Activated naive CD8-positive, alpha-beta T cell treated with anti-CD3 and anti-CD28 coated beads for 36 hours (primary cell): ENCODE measurements at regions not wholly inside any gene's neighbourhood (a gene's known extent, or its start where the extent isn't known, plus 50 kb on each side); places are given as distances from the start of the nearest gene placed in this dataset.
"Not testable (repeated sequence)": the region's sequence is repeated elsewhere in the genome, so short reads cannot be mapped to it uniquely, and the experiment has no call there.

Experiments
- DNase-seq: peaks from one replicate; pipeline ENCODE4 v3.0.0; 2021
- H3K27ac Mint-ChIP-seq: one replicate; pipeline ENCODE4 v1.8.0; 2022; ENCODE audit warnings: mild to moderate bottlenecking, moderate library complexity, mixed read lengths
- H3K27me3 Mint-ChIP-seq: one replicate; pipeline ENCODE4 v1.8.0; 2022; ENCODE audit warnings: mild to moderate bottlenecking, mixed read lengths
- H3K36me3 Mint-ChIP-seq: one replicate; pipeline ENCODE4 v1.8.0; 2021; ENCODE audit warnings: mild to moderate bottlenecking, mixed read lengths
- H3K4me1 Mint-ChIP-seq: one replicate; pipeline ENCODE4 v1.8.0; 2021; ENCODE audit warnings: mixed read lengths
- H3K4me3 Mint-ChIP-seq: one replicate; pipeline ENCODE4 v1.8.0; 2022; ENCODE audit warnings: mild to moderate bottlenecking, moderate library complexity, mixed read lengths
- H3K9me3 Mint-ChIP-seq: one replicate; pipeline ENCODE4 v1.8.0; 2022; ENCODE audit warnings: mixed read lengths

- peaks cover 9% of the 10 kb centered on the region for H3K9me3 Mint-ChIP-seq
- no peaks in the 10 kb centered on the region for H3K4me1 Mint-ChIP-seq
- peaks cover 7% of the 10 kb centered on the region for H3K27me3 Mint-ChIP-seq
- H3K36me3 Mint-ChIP-seq, result peaks cover 5% of the 10 kb centered on the region
- DNase-seq, result no peak
- no peak overlapping the region for H3K27ac Mint-ChIP-seq
- no peak overlapping the region for H3K4me3 Mint-ChIP-seq
Observed at GRCh38 chr18:8930990-8931616, 171.4 kb upstream of the NDUFV2 start.

DNA sequence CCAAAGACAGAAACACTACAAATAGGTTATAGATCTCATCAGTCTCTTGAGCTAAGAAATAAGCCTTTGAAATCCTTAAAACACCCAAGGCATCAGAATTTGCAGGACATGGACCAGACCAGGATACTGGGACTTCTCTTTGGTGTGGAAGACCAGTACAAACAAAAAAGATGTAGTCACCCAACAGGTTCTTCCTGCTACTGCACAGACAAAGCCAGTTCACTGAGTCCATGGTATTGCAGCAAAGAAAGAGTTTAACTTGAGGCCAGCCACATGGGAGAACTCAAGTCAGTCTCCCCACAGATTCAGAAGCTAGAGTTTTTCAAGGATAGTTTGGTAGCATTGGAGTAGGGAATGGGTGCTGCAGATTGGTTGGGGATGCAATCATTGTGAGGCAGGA lies 169.6 kb upstream of the NDUFV2 start:
- Mint-ChIP-seq H3K4me1 (no peaks in the 10 kb centered on the region), H3K27me3 (peaks cover 7% of the 10 kb centered on the region), H3K4me3 (no peak overlapping the region), H3K9me3 (peaks cover 7% of the 10 kb centered on the region), H3K36me3 (peaks cover 2% of the 10 kb centered on the region), H3K27ac (no peak overlapping the region)
- DNase-seq, result no peak

- no peak for DNase-seq
- Mint-ChIP-seq H3K36me3 (peaks cover 2% of the 10 kb centered on the region), H3K27ac (no peak overlapping the region), H3K4me1 (no peaks in the 10 kb centered on the region), H3K4me3 (no peak overlapping the region), H3K9me3 (peaks cover 6% of the 10 kb centered on the region), H3K27me3 (peaks cover 7% of the 10 kb centered on the region)
Observed at GRCh38 chr18:8933714-8934284, 168.7 kb upstream of the NDUFV2 start.

GRCh38 chr18:8935346-8935745 lies 167.2 kb upstream of the NDUFV2 start:
- not testable (repeated sequence) for H3K27me3 Mint-ChIP-seq, H3K9me3 Mint-ChIP-seq, DNase-seq, H3K27ac Mint-ChIP-seq, H3K4me3 Mint-ChIP-seq, H3K36me3 Mint-ChIP-seq, H3K4me1 Mint-ChIP-seq

DNA sequence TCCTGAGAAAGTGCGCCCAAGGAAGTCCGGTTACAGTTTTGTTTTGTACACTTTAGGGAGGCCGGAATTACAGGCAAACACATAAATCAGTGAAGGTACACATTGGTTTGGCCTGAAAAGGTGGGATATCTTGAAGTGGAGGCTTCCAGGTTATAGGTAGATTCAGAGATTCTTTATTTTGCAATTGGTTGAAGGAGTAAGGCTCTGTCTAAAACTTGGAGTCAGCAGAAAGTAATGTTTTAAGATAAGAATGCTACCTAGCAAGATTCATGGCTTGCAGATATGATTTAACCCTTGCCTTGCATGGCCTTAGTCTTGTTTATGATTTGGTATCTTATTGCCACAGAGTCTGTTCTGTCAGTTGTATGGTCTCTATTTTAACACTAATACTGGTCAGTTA lies 165.9 kb upstream of the NDUFV2 start:
- H3K9me3 Mint-ChIP-seq, result no peaks in the 10 kb centered on the region
- no peaks in the 10 kb centered on the region for H3K4me1 Mint-ChIP-seq
- H3K4me3 Mint-ChIP-seq, result no peak overlapping the region
- H3K27ac Mint-ChIP-seq, result no peak overlapping the region
- DNase-seq, result no peak
- H3K36me3 Mint-ChIP-seq, result peaks cover 2% of the 10 kb centered on the region
- no peaks in the 10 kb centered on the region for H3K27me3 Mint-ChIP-seq

DNA sequence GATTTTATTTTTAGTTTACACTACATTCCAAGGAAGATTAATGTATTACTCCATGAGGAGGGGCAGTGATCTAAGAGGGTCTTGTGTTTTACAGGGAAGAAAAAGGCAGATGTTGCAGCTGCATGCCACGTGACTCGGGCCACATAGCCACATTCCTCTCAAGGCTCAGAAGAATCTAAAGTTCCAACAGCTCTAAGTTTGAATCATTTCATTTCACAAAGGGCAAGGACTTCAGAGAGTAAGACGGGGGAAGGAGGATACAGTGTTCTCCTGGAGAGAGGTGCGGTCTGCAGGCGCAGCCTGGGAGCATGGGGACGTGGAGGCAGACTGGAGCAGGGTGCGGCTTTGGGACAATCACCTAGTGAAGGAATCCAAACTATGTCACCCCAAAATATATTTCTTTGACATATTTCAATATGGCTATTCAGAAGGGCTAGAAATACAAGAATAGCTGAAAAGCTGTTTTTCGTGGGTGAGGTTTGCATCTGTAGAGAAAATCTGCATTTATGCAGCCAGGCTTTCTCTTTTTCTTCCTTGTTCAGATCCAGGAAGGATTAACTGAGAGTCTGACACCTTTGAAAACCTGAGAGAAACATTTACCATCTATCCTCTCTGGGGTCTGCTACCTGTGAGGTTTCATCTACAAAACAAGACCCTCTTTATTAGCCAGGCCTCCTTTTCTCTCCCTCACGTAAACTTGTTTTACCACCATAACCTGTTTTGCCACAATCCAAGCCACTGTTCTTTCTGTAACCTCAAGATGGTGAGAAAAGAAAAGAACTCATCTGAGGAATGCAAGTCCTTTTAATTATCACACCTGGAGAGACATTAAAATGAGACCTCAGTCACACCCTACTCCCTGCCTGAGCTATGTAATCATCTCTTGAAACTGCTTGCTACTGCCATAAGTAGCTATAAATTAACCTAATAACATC lies 165.1 kb upstream of the NDUFV2 start:
- Mint-ChIP-seq H3K27ac (no peak overlapping the region), H3K4me3 (no peak overlapping the region), H3K9me3 (no peaks in the 10 kb centered on the region), H3K36me3 (peaks cover 2% of the 10 kb centered on the region), H3K4me1 (no peaks in the 10 kb centered on the region), H3K27me3 (no peaks in the 10 kb centered on the region)
- no peak for DNase-seq

DNA sequence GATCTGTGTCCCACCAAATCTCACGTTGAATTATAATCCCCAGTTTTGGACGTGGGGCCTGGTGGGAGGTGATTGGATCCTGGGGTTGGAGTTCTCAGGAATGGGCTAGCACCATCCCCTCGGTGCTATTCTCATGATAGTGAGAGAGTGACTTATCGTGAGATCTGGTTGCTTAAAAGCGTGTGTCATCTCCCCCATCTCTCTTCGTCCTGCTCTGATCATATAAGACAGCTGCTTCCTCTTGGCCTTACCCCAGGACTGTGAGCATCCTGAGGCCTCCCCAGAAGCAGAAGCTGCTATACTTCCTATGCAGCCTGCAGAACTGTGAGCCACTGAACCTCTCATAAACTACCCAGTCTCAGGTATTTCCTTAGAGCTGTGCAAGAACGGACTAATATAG lies 163.7 kb upstream of the NDUFV2 start:
- Mint-ChIP-seq H3K4me1 (no peaks in the 10 kb centered on the region), H3K27ac (no peak overlapping the region), H3K36me3 (no peaks in the 10 kb centered on the region), H3K9me3 (no peaks in the 10 kb centered on the region), H3K4me3 (no peak overlapping the region), H3K27me3 (no peaks in the 10 kb centered on the region)
- DNase-seq, result no peak

DNA sequence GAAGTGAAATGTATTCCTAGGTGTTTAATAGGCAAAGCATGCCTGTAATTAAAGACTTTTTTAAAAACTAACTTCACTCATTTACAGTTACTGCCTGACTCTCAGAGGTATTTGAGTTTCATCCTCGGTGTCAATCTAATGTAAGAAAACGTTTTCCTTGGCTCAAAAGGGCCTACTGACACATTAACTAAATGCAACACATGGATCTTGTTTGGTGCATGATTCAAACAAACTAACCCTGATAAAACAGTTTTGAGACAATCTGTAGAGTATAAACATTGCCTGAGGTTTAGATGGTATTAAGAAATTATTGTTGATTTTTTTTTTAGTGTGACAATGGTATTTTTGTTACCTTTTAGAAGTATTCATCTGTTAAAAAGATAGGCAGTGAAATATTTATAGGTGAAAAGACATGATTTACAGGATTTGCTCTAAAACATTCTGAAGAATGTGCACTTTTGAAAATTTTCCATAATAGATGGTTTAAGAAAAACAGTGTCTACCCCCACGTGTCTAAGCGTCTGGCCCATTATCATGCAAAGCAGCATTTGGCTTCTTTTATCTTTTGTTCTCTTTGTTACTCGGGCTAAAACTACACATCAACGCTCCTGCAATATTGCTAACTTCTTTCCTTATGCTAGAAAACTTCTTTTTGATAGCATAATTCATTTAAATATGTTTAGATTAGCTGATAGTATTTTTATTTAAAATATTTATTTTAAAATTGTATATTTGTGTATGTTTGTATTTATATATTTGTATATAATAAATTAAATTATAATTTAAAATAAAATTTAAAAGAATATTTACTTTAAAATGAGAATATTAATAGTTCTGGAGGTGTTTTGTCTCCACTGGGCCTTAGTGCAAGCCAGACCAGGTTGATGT lies 160.2 kb upstream of the NDUFV2 start:
- no peak overlapping the region for H3K27ac Mint-ChIP-seq
- DNase-seq, result no peak
- no peak overlapping the region for H3K4me3 Mint-ChIP-seq
- peaks cover 3% of the 10 kb centered on the region for H3K27me3 Mint-ChIP-seq
- no peaks in the 10 kb centered on the region for H3K4me1 Mint-ChIP-seq
- H3K36me3 Mint-ChIP-seq, result no peaks in the 10 kb centered on the region
- no peaks in the 10 kb centered on the region for H3K9me3 Mint-ChIP-seq

DNA sequence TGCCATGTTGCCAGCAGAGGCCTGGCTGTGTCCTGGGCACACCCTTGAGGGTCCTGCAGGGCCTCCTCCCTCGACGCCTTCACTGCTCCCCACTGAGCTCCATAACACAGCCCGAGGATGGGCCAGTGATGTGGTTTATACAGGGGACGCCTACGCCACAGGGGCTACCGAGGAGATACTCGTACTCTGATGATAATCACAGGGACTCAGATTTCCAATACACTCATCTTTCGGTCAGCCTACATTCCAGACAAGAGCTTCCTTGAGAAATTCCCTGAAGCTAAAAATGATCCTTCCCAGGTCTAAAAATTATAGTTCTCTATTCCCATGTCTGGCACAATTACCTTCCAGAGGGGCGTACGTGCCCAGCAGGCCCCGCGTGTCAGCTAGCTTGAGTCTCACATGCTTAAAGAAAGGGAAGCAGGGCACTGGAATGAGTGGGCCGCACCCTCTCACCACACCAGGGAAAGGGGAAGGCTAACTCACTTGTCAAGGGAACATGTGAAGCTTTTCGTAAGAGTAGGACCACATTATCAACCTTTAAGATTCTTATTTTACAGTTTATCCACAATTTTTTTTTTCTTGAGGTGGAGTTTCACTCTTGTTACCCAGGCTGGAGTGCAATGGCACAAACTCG lies 159.5 kb upstream of the NDUFV2 start:
- peaks cover 3% of the 10 kb centered on the region for H3K27me3 Mint-ChIP-seq
- H3K4me3 Mint-ChIP-seq, result no peak overlapping the region
- H3K36me3 Mint-ChIP-seq, result no peaks in the 10 kb centered on the region
- no peak overlapping the region for H3K27ac Mint-ChIP-seq
- H3K4me1 Mint-ChIP-seq, result no peaks in the 10 kb centered on the region
- DNase-seq, result no peak
- no peaks in the 10 kb centered on the region for H3K9me3 Mint-ChIP-seq

- H3K4me1 Mint-ChIP-seq, result no peaks in the 10 kb centered on the region
- no peaks in the 10 kb centered on the region for H3K9me3 Mint-ChIP-seq
- H3K4me3 Mint-ChIP-seq, result no peak overlapping the region
- H3K27ac Mint-ChIP-seq, result no peak overlapping the region
- H3K27me3 Mint-ChIP-seq, result peaks cover 3% of the 10 kb centered on the region
- no peaks in the 10 kb centered on the region for H3K36me3 Mint-ChIP-seq
- no peak for DNase-seq
Observed at GRCh38 chr18:8943900-8944870, 158.3 kb upstream of the NDUFV2 start.

- Mint-ChIP-seq H3K4me1 (no peaks in the 10 kb centered on the region), H3K9me3 (no peaks in the 10 kb centered on the region), H3K27me3 (peaks cover 3% of the 10 kb centered on the region), H3K36me3 (no peaks in the 10 kb centered on the region), H3K4me3 (no peak overlapping the region), H3K27ac (no peak overlapping the region)
- DNase-seq, result no peak
Observed at GRCh38 chr18:8944871-8945245, 157.6 kb upstream of the NDUFV2 start.

GRCh38 chr18:8945514-8945913 lies 157.0 kb upstream of the NDUFV2 start:
- Mint-ChIP-seq H3K36me3 (no peaks in the 10 kb centered on the region), H3K27me3 (peaks cover 3% of the 10 kb centered on the region), H3K4me3 (no peak overlapping the region), H3K4me1 (no peaks in the 10 kb centered on the region), H3K27ac (no peak overlapping the region), H3K9me3 (no peaks in the 10 kb centered on the region)
- DNase-seq, result no peak

DNA sequence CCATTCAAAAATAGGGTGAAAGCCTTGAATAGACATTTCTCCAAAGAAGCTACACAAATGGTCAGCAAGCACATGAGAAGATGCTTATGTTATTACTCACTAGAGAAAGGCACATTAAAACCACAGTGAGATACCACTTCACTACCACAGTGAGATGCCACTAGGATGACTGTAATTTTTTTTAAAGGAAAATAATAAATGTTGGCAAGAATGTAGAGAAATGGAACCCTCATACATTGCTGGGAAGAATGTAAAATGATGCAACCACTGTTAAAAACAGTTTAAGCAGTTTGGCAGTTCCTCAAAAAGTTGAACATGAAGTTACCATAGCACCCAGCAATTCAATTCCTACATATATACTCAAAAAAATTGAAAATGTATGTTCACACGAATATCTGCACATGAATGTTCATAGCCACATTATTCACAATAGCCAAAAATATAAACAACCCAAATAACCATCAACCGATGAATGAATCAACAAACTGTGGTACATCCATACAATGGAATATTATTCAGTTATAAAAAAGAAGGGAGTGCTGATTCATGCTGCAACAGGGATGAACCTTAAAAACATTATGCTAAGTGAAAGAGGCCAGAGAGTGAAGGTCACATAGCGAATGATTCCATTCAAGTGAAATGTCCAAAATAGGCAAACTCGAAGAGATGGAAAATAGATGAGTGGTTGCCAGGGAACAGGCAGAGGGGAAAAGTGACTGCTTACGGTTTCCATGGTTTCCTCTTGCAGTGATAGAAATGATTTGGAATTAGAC lies 156.2 kb upstream of the NDUFV2 start:
- no peak overlapping the region for H3K27ac Mint-ChIP-seq
- H3K36me3 Mint-ChIP-seq, result no peaks in the 10 kb centered on the region
- H3K9me3 Mint-ChIP-seq, result no peaks in the 10 kb centered on the region
- peaks cover 3% of the 10 kb centered on the region for H3K4me1 Mint-ChIP-seq
- no peak overlapping the region for H3K4me3 Mint-ChIP-seq
- H3K27me3 Mint-ChIP-seq, result peaks cover 3% of the 10 kb centered on the region
- DNase-seq, result no peak
